Pancreas (tissue), 10 donors: ENCODE measurements at regions not wholly inside any gene's neighbourhood (a gene's known extent, or its start where the extent isn't known, plus 50 kb on each side); places are given as distances from the start of the nearest gene placed in this dataset.

Experiments
- ATAC-seq, 4 donors: fragments of 200-7000 bp; cut with Tn5 transposase; one replicate each; pipeline versions ENCODE4 v1.8.0 to v1.9.1; 2020; ENCODE audit warnings: mild to moderate bottlenecking in 4 of 4, moderate library complexity in 4 of 4
- DNase-seq, 6 donors: peaks; one replicate each; pipeline ENCODE4 v3.0.0-alpha.2; 2020
- FAIRE-seq: peaks from 2 replicates; lab custom pipeline; 2012; peaks lifted over from hg19 to GRCh38; lab: Jason Lieb, UNC
- H3K27ac ChIP-seq, 4 donors: fragments of 200-600 bp; sonication (generic); 1 replicate in 3 of 4; 2 replicates in 1 of 4; pipeline versions ENCODE4 v1.5.0 to v1.8.0; 2020
- H3K27me3 ChIP-seq, 4 donors: fragments of 200-600 bp; one replicate each; pipeline ENCODE4 v1.8.0; 2021
- H3K36me3 ChIP-seq, 3 donors: fragments of 200-600 bp; sonication (generic) in 1 of 3; one replicate each; pipeline versions ENCODE4 v1.5.0 to v1.8.0; 2020 to 2021
- H3K4me1 ChIP-seq, 3 donors: fragments of 200-600 bp; one replicate each; pipeline ENCODE4 v1.8.0; 2021
- H3K4me3 ChIP-seq, 4 donors: fragments of 200-600 bp; sonication (generic) in 2 of 4; one replicate each; pipeline versions ENCODE4 v1.5.0 to v1.8.0; 2020 to 2021
- H3K9me3 ChIP-seq, 4 donors: fragments of 200-600 bp; one replicate each; pipeline ENCODE4 v1.8.0; 2021
- WGBS, 2 donors: extraction: QIAGEN DNeasy Blood & Tissue Kit; methylation state at CpG; one replicate each; pipeline ENCODE4 v1.1.7; 2013; 5-methylcytosine and 5-hydroxymethylcytosine counted together
- intact Hi-C, 3 donors: fragments of 100-400 bp; cut with DNase I; formaldehyde crosslinking; loops; one replicate each; pipeline versions ENCODE4 v1.11.1 to v1.14.2; 2022
- TF ChIP-seq, protein P1 (sequence below), 4 donors: fragments of 200-600 bp; sonication (generic) in 3 of 4; IDR thresholded peaks; one replicate each; pipeline versions ENCODE4 v1.5.0 to v1.8.0; 2021; ENCODE audit warnings: antibody characterized with exemption in 4 of 4
- donor health status: healthy with polysubstance abuse.
- donor health status: DM: no; HTN: no; CAD: no; lungs with moderate emphysema.
- donor health status: DM: no; HTN: no; CAD: no.
- donor health status: control.
- donor health status: control.
- donor health status: Bipolar disorder and iron deficiency.
- donor health status: DM: yes; HTN: yes; CAD: no.
- donor health status: DM: no; HTN: no; CAD: no.
- donor health status: DM: no; HTN: no; CAD: no.
- donor health status: DM: yes; HTN: yes; CAD: no.

DNA sequence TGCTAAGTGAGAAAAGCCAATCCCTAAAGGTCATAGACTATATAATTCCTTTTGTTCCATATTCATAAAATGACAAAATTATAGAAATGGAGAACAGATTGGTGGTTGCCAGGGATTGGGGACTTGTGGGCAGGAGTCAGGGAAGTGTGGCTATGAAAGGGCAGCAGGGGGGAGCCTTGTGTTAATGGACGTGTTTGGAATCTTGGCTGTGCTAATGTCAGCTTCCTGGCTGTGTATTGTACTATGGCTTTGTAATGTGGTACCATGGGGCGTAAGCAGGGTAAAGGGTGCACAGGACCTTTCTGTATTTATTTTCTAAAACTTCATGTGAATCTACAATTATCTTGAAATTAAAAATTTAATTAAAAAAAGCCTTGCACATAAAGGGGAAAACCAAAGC is 248.5 kb downstream of the UQCRFS1 start:
- ATAC-seq: no peak
- intact Hi-C loops: no loop called here
- 64 to 71% methylated on average over 2 of the region's 2 CpGs for WGBS, 2 donors

DNA sequence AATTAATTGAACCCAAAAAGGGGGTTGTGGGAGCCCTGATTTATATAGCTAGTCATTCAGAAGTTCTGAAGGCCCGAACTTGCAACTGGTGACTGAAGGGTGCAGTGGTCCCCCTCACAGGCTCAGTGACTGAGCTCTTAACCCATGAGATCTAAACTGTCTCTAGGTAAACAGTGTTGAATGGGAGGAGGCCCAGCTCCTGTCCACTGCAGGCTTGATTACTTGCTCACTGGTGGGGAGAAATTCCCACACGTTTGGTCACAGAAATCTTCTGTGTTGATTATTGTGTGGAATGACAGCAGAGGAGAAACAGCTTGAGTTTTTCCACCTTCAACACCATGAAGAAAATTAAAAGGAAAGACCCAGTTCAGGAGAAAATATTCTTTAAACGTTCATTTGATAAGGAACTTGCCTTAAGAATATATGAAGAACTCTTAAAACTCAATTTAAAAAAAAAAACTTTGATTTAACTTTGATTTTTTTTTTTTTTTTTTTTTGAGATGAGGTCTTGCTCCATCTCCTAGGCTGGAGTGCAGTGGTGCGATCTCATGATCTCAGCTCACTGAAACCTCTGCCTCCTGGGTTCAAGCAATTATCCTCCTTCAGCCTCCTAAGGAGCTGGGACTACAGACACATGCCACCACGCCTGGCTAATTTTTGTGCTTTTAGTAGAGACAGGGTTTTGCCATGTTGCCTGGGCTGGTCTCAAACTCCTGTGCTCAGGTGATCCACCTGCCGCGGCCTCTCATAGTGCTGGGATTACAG is 249.3 kb downstream of the UQCRFS1 start:
- no peaks in the 10 kb centered on the region for H3K4me1 ChIP-seq
- no peaks in the 10 kb centered on the region for H3K36me3 ChIP-seq
- H3K27ac ChIP-seq: no peak overlapping the region
- TF ChIP-seq, protein P1, sequence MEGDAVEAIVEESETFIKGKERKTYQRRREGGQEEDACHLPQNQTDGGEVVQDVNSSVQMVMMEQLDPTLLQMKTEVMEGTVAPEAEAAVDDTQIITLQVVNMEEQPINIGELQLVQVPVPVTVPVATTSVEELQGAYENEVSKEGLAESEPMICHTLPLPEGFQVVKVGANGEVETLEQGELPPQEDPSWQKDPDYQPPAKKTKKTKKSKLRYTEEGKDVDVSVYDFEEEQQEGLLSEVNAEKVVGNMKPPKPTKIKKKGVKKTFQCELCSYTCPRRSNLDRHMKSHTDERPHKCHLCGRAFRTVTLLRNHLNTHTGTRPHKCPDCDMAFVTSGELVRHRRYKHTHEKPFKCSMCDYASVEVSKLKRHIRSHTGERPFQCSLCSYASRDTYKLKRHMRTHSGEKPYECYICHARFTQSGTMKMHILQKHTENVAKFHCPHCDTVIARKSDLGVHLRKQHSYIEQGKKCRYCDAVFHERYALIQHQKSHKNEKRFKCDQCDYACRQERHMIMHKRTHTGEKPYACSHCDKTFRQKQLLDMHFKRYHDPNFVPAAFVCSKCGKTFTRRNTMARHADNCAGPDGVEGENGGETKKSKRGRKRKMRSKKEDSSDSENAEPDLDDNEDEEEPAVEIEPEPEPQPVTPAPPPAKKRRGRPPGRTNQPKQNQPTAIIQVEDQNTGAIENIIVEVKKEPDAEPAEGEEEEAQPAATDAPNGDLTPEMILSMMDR (IDR thresholded peaks at IDR 0.05): no peak
- no peaks in the 10 kb centered on the region for H3K27me3 ChIP-seq
- DNase-seq (no peak), FAIRE-seq (no peak), ATAC-seq (no peak)
- 76 to 84% methylated on average over 7 of the region's 7 CpGs for WGBS, 2 donors
- no peak overlapping the region for H3K4me3 ChIP-seq
- intact Hi-C loops: no loop called here
- H3K9me3 ChIP-seq: no peaks in the 10 kb centered on the region

More for the DNA sequence above, 248.5 kb downstream of the UQCRFS1 start:
- no peaks in the 10 kb centered on the region for H3K27me3 ChIP-seq
- FAIRE-seq: no peak
- no peaks in the 10 kb centered on the region for H3K9me3 ChIP-seq
- no peak overlapping the region for H3K4me3 ChIP-seq
- no peak overlapping the region for H3K27ac ChIP-seq
- no peak for DNase-seq
- TF ChIP-seq, protein P1 (IDR thresholded peaks at IDR 0.05): no peak
- H3K36me3 ChIP-seq: no peaks in the 10 kb centered on the region
- no peaks in the 10 kb centered on the region for H3K4me1 ChIP-seq

DNA sequence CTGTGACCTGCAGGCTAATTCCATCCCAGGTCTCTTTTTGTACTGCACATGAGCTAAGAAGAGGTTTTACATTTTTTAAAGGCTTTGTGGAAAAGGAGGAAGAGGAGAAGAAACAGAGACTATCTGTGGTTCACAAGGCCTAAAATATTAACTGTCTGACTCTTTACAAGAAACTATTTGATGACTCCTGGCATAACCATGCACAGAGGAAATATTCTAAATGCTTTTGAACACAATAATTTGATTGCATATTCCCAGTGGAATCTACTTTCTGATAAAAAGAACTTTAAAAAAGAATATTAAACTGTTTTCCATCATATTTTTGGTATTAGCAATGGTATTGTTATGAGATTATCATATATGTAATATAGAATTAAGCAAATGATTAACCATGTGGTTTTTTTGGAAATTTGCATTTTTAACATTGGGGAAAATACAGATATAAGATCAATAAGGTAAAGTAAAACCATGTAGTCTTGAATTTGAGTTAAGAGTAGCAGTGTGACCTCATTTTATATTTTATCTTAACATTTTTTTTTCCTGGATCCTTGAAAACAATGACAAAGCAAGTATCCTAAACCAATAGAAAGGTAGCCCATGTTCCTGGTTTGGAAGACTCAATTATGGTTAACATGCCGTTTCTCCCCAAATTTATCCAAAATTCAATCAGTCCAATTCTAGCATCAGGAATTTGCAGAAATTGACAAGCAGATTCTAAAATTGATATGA is 251.0 kb downstream of the UQCRFS1 start:
- Histone ChIP-seq H3K4me1 (no peaks in the 10 kb centered on the region), H3K36me3 (no peaks in the 10 kb centered on the region), H3K27me3 (no peaks in the 10 kb centered on the region), H3K27ac (no peak overlapping the region), H3K4me3 (no peak overlapping the region), H3K9me3 (no peaks in the 10 kb centered on the region)
- intact Hi-C loops: no loop called here
- no peak for DNase-seq
- ATAC-seq: no peak
- 76 to 81% methylated on average over 1 of the region's 1 CpG for WGBS, 2 donors
- TF ChIP-seq, protein P1 (IDR thresholded peaks at IDR 0.05): no peak
- FAIRE-seq: no peak

DNA sequence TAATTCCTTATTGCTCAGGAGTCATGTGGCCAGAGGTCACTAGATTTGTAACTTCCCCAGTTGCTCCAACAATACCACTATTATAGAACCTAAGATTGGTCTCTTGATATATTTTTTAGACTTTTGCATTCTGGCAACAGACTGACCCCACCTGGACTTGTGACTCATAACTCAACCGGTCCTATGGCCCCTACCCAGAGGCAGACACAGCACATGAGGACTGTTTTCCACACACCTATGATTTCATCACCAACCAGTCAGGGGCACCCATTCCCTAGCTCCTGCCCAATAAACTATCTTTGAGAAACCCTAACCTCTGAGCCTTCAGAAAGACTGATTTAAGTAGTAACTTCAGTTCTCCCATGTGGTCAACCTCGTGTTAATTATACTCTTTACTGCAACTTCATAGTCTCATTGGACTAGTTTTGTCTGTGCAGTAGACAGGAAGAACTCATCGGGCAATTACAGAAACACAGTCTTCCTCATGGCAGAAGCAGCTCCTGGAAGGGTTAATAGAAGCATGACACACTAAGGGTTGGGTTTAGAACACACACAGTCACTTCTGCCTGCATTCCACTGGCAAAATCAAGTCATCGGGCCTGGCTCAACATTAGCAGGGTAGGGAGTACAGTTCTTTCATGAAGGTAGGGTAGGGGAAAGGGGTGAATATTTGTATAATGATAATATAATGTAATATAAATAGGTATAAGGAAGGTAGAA is 251.8 kb downstream of the UQCRFS1 start:
- FAIRE-seq: no peak
- no peak overlapping the region for H3K27ac ChIP-seq
- TF ChIP-seq, protein P1 (IDR thresholded peaks at IDR 0.05): no peak
- H3K27me3 ChIP-seq: no peaks in the 10 kb centered on the region
- ATAC-seq: no peak
- H3K4me1 ChIP-seq: no peaks in the 10 kb centered on the region
- no peak for DNase-seq
- intact Hi-C loops: no loop called here
- no peaks in the 10 kb centered on the region for H3K36me3 ChIP-seq
- no peaks in the 10 kb centered on the region for H3K9me3 ChIP-seq
- WGBS, 2 donors: 63 to 64% methylated on average over 4 of the region's 4 CpGs
- no peak overlapping the region for H3K4me3 ChIP-seq
